IgD-negative memory B cell (primary cell): ENCODE measurements at regions not wholly inside any gene's neighbourhood (a gene's known extent, or its start where the extent isn't known, plus 50 kb on each side); places are given as distances from the start of the nearest gene placed in this dataset.

Source experiments
- H3K27ac Mint-ChIP-seq, 3 donors: one replicate each; pipeline ENCODE4 v1.8.0; 2020 to 2022; ENCODE audit warnings: mild to moderate bottlenecking in 3 of 3, mixed read lengths in 3 of 3, moderate library complexity in 1 of 3
- H3K27me3 Mint-ChIP-seq: one replicate; pipeline ENCODE4 v1.8.0; 2021; ENCODE audit warnings: mixed read lengths
- H3K36me3 Mint-ChIP-seq: one replicate; pipeline ENCODE4 v1.8.0; 2020; ENCODE audit warnings: mild to moderate bottlenecking, mixed read lengths
- H3K4me1 Mint-ChIP-seq, 3 donors: one replicate each; pipeline ENCODE4 v1.8.0; 2020 to 2022; ENCODE audit warnings: mixed read lengths in 3 of 3, mild to moderate bottlenecking in 1 of 3
- H3K4me3 Mint-ChIP-seq, 4 donors: one replicate each; pipeline ENCODE4 v1.8.0; 2020 to 2022; ENCODE audit warnings: mild to moderate bottlenecking in 4 of 4, mixed read lengths in 4 of 4, moderate library complexity in 3 of 4
- H3K9me3 Mint-ChIP-seq, 3 donors: one replicate each; pipeline ENCODE4 v1.8.0; 2020 to 2021; ENCODE audit warnings: mixed read lengths in 3 of 3, mild to moderate bottlenecking in 1 of 3

GRCh38 chr11:64449381-64450167, 90.6 kb downstream of the RPS6KA4 start:
- H3K36me3 Mint-ChIP-seq, result no peaks in the 10 kb centered on the region
- peak overlapping the region; percentile 31 to 70 (median 64) for H3K27ac Mint-ChIP-seq
- H3K27me3 Mint-ChIP-seq, result peaks cover 6% of the 10 kb centered on the region
- peak overlapping the region; percentile 83 to 97 (median 88) for H3K4me3 Mint-ChIP-seq
- peaks cover 0 to 2% (median 0%) of the 10 kb centered on the region in 3 donors for H3K9me3 Mint-ChIP-seq
- peaks cover 13 to 23% (median 16%) of the 10 kb centered on the region in 3 donors for H3K4me1 Mint-ChIP-seq

GRCh38 chr11:64450168-64450560, 91.2 kb downstream of the RPS6KA4 start:
- Mint-ChIP-seq H3K4me1 (peaks cover 13 to 19% (median 16%) of the 10 kb centered on the region in 3 donors), H3K27ac (peak overlapping the region in 1 of 3 donors; percentile 70)

GRCh38 chr11:64451856-64452255, 92.9 kb downstream of the RPS6KA4 start:
- H3K4me3 Mint-ChIP-seq, result no peak overlapping the region
- H3K27ac Mint-ChIP-seq, result no peak overlapping the region
- H3K4me1 Mint-ChIP-seq, result peaks cover 13 to 19% (median 16%) of the 10 kb centered on the region in 3 donors
- no peaks in the 10 kb centered on the region for H3K36me3 Mint-ChIP-seq
- peaks cover 12% of the 10 kb centered on the region for H3K27me3 Mint-ChIP-seq
- H3K9me3 Mint-ChIP-seq, result peaks cover 0 to 2% (median 0%) of the 10 kb centered on the region in 3 donors

More at GRCh38 chr11:64450168-64450560, 91.2 kb downstream of the RPS6KA4 start:
- peaks cover 8% of the 10 kb centered on the region for H3K27me3 Mint-ChIP-seq
- H3K4me3 Mint-ChIP-seq, result peak overlapping the region in 1 of 4 donors; percentile 59
- peaks cover 0 to 2% (median 0%) of the 10 kb centered on the region in 3 donors for H3K9me3 Mint-ChIP-seq
- H3K36me3 Mint-ChIP-seq, result no peaks in the 10 kb centered on the region

GRCh38 chr11:64453466-64453865, 94.5 kb downstream of the RPS6KA4 start:
- Mint-ChIP-seq H3K27me3 (peaks cover 12% of the 10 kb centered on the region), H3K36me3 (no peaks in the 10 kb centered on the region), H3K27ac (no peak overlapping the region), H3K4me3 (no peak overlapping the region), H3K4me1 (peaks cover 6 to 8% (median 6%) of the 10 kb centered on the region in 3 donors), H3K9me3 (peaks cover 0 to 2% (median 0%) of the 10 kb centered on the region in 3 donors)

- Mint-ChIP-seq H3K27me3 (peaks cover 9% of the 10 kb centered on the region), H3K4me1 (no peaks in the 10 kb centered on the region), H3K36me3 (no peaks in the 10 kb centered on the region), H3K27ac (peak overlapping the region in 1 of 3 donors; percentile 39), H3K9me3 (peaks cover 0 to 2% (median 0%) of the 10 kb centered on the region in 3 donors), H3K4me3 (no peak overlapping the region)
These were observed 96.7 kb downstream of the RPS6KA4 start for GRCh38 chr11:64455456-64456261.

GRCh38 chr11:64456509-64457320, 97.8 kb downstream of the RPS6KA4 start:
- no peak overlapping the region for H3K27ac Mint-ChIP-seq
- peaks cover 0 to 2% (median 0%) of the 10 kb centered on the region in 3 donors for H3K9me3 Mint-ChIP-seq
- no peaks in the 10 kb centered on the region for H3K4me1 Mint-ChIP-seq
- no peaks in the 10 kb centered on the region for H3K36me3 Mint-ChIP-seq
- no peak overlapping the region for H3K4me3 Mint-ChIP-seq
- H3K27me3 Mint-ChIP-seq, result peaks cover 8% of the 10 kb centered on the region

GRCh38 chr11:64457416-64458010, 98.2 kb upstream of the SLC22A11 start:
- no peak overlapping the region for H3K27ac Mint-ChIP-seq
- peaks cover 0 to 2% (median 0%) of the 10 kb centered on the region in 3 donors for H3K9me3 Mint-ChIP-seq
- no peak overlapping the region for H3K4me3 Mint-ChIP-seq
- peaks cover 8% of the 10 kb centered on the region for H3K27me3 Mint-ChIP-seq
- H3K36me3 Mint-ChIP-seq, result no peaks in the 10 kb centered on the region
- no peaks in the 10 kb centered on the region for H3K4me1 Mint-ChIP-seq

GRCh38 chr11:64458997-64459396, 96.7 kb upstream of the SLC22A11 start:
- peaks cover 6% of the 10 kb centered on the region for H3K27me3 Mint-ChIP-seq
- no peaks in the 10 kb centered on the region for H3K4me1 Mint-ChIP-seq
- H3K4me3 Mint-ChIP-seq, result no peak overlapping the region
- no peaks in the 10 kb centered on the region for H3K9me3 Mint-ChIP-seq
- no peak overlapping the region for H3K27ac Mint-ChIP-seq
- no peaks in the 10 kb centered on the region for H3K36me3 Mint-ChIP-seq

- Mint-ChIP-seq H3K27ac (no peak overlapping the region), H3K27me3 (peaks cover 6% of the 10 kb centered on the region), H3K36me3 (no peaks in the 10 kb centered on the region), H3K4me1 (no peaks in the 10 kb centered on the region), H3K4me3 (no peak overlapping the region), H3K9me3 (no peaks in the 10 kb centered on the region)
These were observed 96.1 kb upstream of the SLC22A11 start for GRCh38 chr11:64459609-64460008.

GRCh38 chr11:64461081-64461480, 94.7 kb upstream of the SLC22A11 start:
- Mint-ChIP-seq H3K27ac (no peak overlapping the region), H3K27me3 (peaks cover 2% of the 10 kb centered on the region), H3K9me3 (no peaks in the 10 kb centered on the region)

GRCh38 chr11:64466115-64466718, 89.5 kb upstream of the SLC22A11 start:
- H3K4me3 Mint-ChIP-seq, result no peak overlapping the region
- no peak overlapping the region for H3K27ac Mint-ChIP-seq
- peaks cover 0 to 2% (median 0%) of the 10 kb centered on the region in 3 donors for H3K4me1 Mint-ChIP-seq

More at GRCh38 chr11:64461081-64461480, 94.7 kb upstream of the SLC22A11 start:
- H3K4me1 Mint-ChIP-seq, result no peaks in the 10 kb centered on the region
- no peaks in the 10 kb centered on the region for H3K36me3 Mint-ChIP-seq
- H3K4me3 Mint-ChIP-seq, result no peak overlapping the region

GRCh38 chr11:64469288-64469687, 86.5 kb upstream of the SLC22A11 start:
- Mint-ChIP-seq H3K36me3 (no peaks in the 10 kb centered on the region), H3K27ac (no peak overlapping the region), H3K27me3 (peaks cover 22% of the 10 kb centered on the region), H3K4me3 (no peak overlapping the region), H3K4me1 (peaks cover 0 to 2% (median 0%) of the 10 kb centered on the region in 3 donors), H3K9me3 (peaks cover 2 to 6% (median 2%) of the 10 kb centered on the region in 3 donors)

More at GRCh38 chr11:64466115-64466718, 89.5 kb upstream of the SLC22A11 start:
- H3K36me3 Mint-ChIP-seq, result no peaks in the 10 kb centered on the region
- peaks cover 2 to 6% (median 2%) of the 10 kb centered on the region in 3 donors for H3K9me3 Mint-ChIP-seq
- H3K27me3 Mint-ChIP-seq, result peaks cover 10% of the 10 kb centered on the region

GRCh38 chr11:64472593-64473455, 82.9 kb upstream of the SLC22A11 start:
- peaks cover 2 to 6% (median 2%) of the 10 kb centered on the region in 3 donors for H3K9me3 Mint-ChIP-seq
- H3K4me1 Mint-ChIP-seq, result peaks cover 0 to 2% (median 0%) of the 10 kb centered on the region in 3 donors
- peaks cover 26% of the 10 kb centered on the region for H3K27me3 Mint-ChIP-seq
- H3K36me3 Mint-ChIP-seq, result peaks cover 2% of the 10 kb centered on the region
- no peak overlapping the region for H3K4me3 Mint-ChIP-seq
- H3K27ac Mint-ChIP-seq, result no peak overlapping the region
